KMS-11 (cell line): ENCODE measurements at regions not wholly inside any gene's neighbourhood (a gene's known extent, or its start where the extent isn't known, plus 50 kb on each side); places are given as distances from the start of the nearest gene placed in this dataset.

Experiments
- H2AFZ ChIP-seq: fragments of 200-600 bp; sonication (generic); 2 replicates; pipeline ENCODE4 v1.6.1; 2016; ENCODE audit warnings: antibody characterized with exemption, mixed run types, low read depth
- H3K27ac ChIP-seq: fragments of 200-600 bp; sonication (generic); 2 replicates; pipeline ENCODE4 v1.6.1; 2016; ENCODE audit warnings: mild to moderate bottlenecking, mixed run types
- H3K27me3 ChIP-seq: fragments of 200-600 bp; sonication (generic); 2 replicates; pipeline ENCODE4 v1.6.1; 2017; ENCODE audit warnings: mild to moderate bottlenecking, low read depth, mixed run types, moderate library complexity; ENCODE audit not compliant: insufficient read depth
- H3K36me3 ChIP-seq: fragments of 200-600 bp; sonication (generic); 2 replicates; pipeline ENCODE4 v1.6.1; 2017; ENCODE audit warnings: mild to moderate bottlenecking, mixed run types; ENCODE audit not compliant: insufficient read depth
- H3K4me1 ChIP-seq: fragments of 200-600 bp; sonication (generic); 2 replicates; pipeline ENCODE4 v1.6.1; 2016; ENCODE audit warnings: mild to moderate bottlenecking, low read depth, mixed run types; ENCODE audit not compliant: poor library complexity, severe bottlenecking
- H3K4me2 ChIP-seq: fragments of 200-600 bp; sonication (generic); 2 replicates; pipeline ENCODE4 v1.7.0; 2016; ENCODE audit warnings: mild to moderate bottlenecking, mixed run types
- H3K4me3 ChIP-seq: fragments of 200-600 bp; sonication (generic); IDR thresholded peaks from 2 replicates; pipeline ENCODE4 v1.6.1; 2017; ENCODE audit warnings: low read depth, low read length, mixed read lengths; ENCODE audit not compliant: insufficient read depth
- H3K79me2 ChIP-seq: fragments of 200-600 bp; sonication (generic); 2 replicates; pipeline ENCODE4 v1.6.1; 2016; ENCODE audit warnings: low read depth, mixed run types; ENCODE audit not compliant: insufficient read depth
- H3K9ac ChIP-seq: fragments of 200-600 bp; sonication (generic); 2 replicates; pipeline ENCODE4 v1.6.1; 2016; ENCODE audit warnings: mild to moderate bottlenecking, mixed run types
- H4K20me1 ChIP-seq: fragments of 200-600 bp; sonication (generic); 2 replicates; pipeline ENCODE4 v1.6.1; 2016; ENCODE audit warnings: mild to moderate bottlenecking, mixed run types; ENCODE audit not compliant: insufficient read depth
- TF ChIP-seq, protein P1 (sequence below): fragments of 200-600 bp; sonication (generic); conservative IDR thresholded peaks from 2 replicates; pipeline ENCODE4 v1.6.1; 2017; ENCODE audit warnings: low read depth, mild to moderate bottlenecking, antibody characterized with exemption, low read length, moderate library complexity, mixed read lengths

DNA sequence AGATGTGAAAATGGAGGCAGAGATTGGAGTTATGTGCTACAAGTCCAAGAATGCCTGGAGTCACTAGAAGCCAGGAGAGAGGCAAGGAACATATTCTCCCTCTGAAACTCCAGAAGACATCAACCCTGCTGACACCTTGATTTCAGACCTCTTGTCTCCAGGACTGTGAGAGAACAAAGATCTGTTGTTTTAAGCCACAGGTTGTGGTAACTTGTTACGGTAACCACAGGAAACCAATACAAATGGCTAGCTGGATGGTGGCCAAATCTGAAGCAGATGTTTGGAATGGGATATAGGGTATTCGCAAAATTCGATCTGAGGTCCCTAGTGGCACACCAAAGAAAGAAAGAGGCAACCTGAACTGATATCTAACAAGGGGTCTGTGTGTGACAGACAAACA lies 129.0 kb downstream of the HERPUD2 start:
- Histone ChIP-seq H3K4me2 (no peak overlapping the region), H3K4me1 (no peaks in the 10 kb centered on the region), H3K27ac (no peak overlapping the region), H3K27me3 (no peaks in the 10 kb centered on the region), H2AFZ (no peak overlapping the region), H3K36me3 (no peaks in the 10 kb centered on the region), H4K20me1 (no peaks in the 10 kb centered on the region), H3K9ac (no peak overlapping the region), H3K79me2 (no peaks in the 10 kb centered on the region), H3K4me3 (no peak overlapping the region)
- TF ChIP-seq, protein P1, sequence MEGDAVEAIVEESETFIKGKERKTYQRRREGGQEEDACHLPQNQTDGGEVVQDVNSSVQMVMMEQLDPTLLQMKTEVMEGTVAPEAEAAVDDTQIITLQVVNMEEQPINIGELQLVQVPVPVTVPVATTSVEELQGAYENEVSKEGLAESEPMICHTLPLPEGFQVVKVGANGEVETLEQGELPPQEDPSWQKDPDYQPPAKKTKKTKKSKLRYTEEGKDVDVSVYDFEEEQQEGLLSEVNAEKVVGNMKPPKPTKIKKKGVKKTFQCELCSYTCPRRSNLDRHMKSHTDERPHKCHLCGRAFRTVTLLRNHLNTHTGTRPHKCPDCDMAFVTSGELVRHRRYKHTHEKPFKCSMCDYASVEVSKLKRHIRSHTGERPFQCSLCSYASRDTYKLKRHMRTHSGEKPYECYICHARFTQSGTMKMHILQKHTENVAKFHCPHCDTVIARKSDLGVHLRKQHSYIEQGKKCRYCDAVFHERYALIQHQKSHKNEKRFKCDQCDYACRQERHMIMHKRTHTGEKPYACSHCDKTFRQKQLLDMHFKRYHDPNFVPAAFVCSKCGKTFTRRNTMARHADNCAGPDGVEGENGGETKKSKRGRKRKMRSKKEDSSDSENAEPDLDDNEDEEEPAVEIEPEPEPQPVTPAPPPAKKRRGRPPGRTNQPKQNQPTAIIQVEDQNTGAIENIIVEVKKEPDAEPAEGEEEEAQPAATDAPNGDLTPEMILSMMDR: no peak

DNA sequence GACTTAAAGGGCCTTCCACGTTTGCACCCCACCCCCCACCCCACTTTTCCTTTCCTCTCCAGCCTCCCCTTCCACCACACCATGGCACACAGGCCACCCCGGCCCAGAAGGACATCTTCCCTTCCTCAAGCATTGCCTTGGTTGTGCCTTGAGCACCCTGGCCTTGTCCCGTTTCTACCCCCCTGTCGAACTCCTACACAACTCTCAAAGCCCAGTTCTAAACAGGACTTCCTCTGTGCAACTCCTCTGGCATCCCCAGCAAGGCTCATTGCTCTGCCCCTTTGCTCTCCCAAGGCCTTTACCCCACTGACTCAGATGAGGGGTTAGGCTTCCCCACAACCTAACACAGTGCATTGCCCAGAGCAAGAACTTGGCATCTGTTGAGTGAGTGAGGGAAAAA lies 136.1 kb downstream of the HERPUD2 start:
- TF ChIP-seq, protein P1: no peak
- Histone ChIP-seq H4K20me1 (no peaks in the 10 kb centered on the region), H3K9ac (no peak overlapping the region), H3K4me3 (no peak overlapping the region), H3K27me3 (no peaks in the 10 kb centered on the region), H3K36me3 (no peaks in the 10 kb centered on the region), H3K79me2 (no peaks in the 10 kb centered on the region), H2AFZ (no peak overlapping the region), H3K4me2 (no peak overlapping the region), H3K27ac (no peak overlapping the region), H3K4me1 (no peaks in the 10 kb centered on the region)

DNA sequence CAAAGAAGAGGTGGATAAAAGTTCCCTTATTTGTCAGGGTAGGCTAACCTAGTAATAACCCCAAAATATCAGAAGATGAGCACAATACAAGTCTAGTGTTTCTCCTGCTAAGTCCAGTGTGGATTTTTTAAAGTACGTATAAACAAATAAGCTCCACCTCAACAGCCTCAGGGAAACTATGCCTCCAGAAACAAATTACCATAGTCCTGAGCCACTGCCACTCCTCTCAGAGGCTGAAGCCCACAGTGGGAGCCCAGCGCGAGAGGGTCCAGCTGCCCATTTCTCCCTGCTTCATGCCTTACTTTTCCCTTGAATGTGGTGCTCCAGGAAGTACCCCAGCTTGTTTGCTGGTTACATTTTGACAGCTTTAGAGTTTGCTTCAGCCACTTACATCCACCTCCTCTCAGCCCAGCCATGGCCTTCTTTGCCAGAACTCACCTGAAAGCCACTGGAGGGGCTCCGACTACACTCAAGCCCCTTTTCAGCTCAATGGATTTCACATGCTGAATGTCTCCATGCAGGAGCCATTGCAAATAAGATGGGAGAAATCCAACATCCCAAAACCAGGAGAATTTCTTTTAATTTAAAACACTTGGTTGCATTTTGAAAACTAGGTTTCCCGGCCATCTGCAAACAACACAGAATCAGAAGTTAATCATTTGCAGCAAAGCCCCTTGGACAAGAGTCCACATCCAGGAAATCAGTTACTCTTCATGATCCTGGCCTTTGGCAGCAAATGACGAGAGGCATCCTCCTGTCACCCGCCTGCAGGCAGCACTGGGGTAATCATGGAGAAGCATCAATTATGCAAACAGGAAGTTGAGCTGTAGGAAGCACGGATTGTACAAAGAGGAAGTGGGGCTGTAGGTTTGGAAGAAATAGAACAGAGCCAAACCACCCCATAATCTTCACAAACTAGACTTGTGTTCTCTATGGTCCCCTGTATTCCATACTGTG lies 138.1 kb downstream of the HERPUD2 start:
- Histone ChIP-seq H3K4me1 (no peaks in the 10 kb centered on the region), H2AFZ (no peak overlapping the region), H4K20me1 (no peaks in the 10 kb centered on the region), H3K79me2 (no peaks in the 10 kb centered on the region), H3K4me2 (no peak overlapping the region), H3K4me3 (no peak overlapping the region), H3K27me3 (no peaks in the 10 kb centered on the region), H3K27ac (no peak overlapping the region), H3K9ac (no peak overlapping the region), H3K36me3 (no peaks in the 10 kb centered on the region)
- TF ChIP-seq, protein P1: no peak

DNA sequence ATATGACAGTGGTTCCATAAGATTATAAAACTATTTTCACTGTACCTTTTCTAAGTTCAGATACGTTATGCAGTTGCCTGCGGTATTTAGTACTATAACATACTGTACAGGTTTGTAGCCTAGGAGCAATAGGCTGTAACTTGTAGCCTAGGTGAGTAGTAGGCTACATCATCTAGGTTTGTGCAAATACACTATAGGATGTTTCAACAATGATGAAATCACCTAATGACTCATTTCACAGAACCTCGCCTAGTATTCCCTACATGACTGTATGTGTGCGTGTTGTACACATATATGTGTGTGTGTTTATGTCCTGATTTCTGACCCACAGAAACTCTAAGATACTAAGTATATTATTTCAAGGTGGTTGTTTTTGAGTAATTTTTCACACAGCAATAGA lies 139.0 kb downstream of the HERPUD2 start:
- Histone ChIP-seq H3K9ac (no peak overlapping the region), H3K27ac (no peak overlapping the region), H3K36me3 (no peaks in the 10 kb centered on the region), H3K27me3 (no peaks in the 10 kb centered on the region), H3K4me2 (no peak overlapping the region), H2AFZ (no peak overlapping the region), H4K20me1 (no peaks in the 10 kb centered on the region), H3K4me3 (no peak overlapping the region), H3K4me1 (no peaks in the 10 kb centered on the region), H3K79me2 (no peaks in the 10 kb centered on the region)
- TF ChIP-seq, protein P1: no peak
